GM23248 (cell line): ENCODE measurements at regions not wholly inside any gene's neighbourhood (a gene's known extent, or its start where the extent isn't known, plus 50 kb on each side); places are given as distances from the start of the nearest gene placed in this dataset.

ENCODE experiments used
- DNase-seq: peaks from one replicate; pipeline ENCODE4 v3.0.0-alpha.2; 2015
- H2AFZ ChIP-seq: fragments of 200-600 bp; sonication (generic); 2 replicates; pipeline ENCODE4 v1.6.1; 2016; ENCODE audit warnings: antibody characterized with exemption
- H3F3A ChIP-seq: fragments of 200-600 bp; sonication (generic); 2 replicates; pipeline ENCODE4 v1.6.1; 2016; ENCODE audit warnings: mild to moderate bottlenecking, antibody characterized with exemption, mixed run types; ENCODE audit not compliant: insufficient read depth
- H3K27ac ChIP-seq: fragments of 200-600 bp; sonication (generic); 2 replicates; pipeline ENCODE4 v1.5.1; 2016; ENCODE audit warnings: mild to moderate bottlenecking
- H3K27me3 ChIP-seq: fragments of 200-600 bp; sonication (generic); replicated peaks from 2 replicates; pipeline ENCODE4 v1.6.1; 2016; ENCODE audit warnings: mild to moderate bottlenecking; ENCODE audit not compliant: insufficient read depth
- H3K36me3 ChIP-seq: fragments of 200-600 bp; sonication (generic); 2 replicates; pipeline ENCODE4 v1.6.1; 2016; ENCODE audit warnings: low read depth, mild to moderate bottlenecking
- H3K4me1 ChIP-seq: fragments of 200-600 bp; sonication (generic); 2 replicates; pipeline ENCODE4 v1.6.1; 2016; ENCODE audit warnings: mild to moderate bottlenecking; ENCODE audit not compliant: insufficient read depth
- H3K4me2 ChIP-seq: fragments of 200-600 bp; sonication (generic); one replicate; pipeline ENCODE4 v1.6.1; 2016; ENCODE audit warnings: mild to moderate bottlenecking; ENCODE audit not compliant: unreplicated experiment
- H3K4me3 ChIP-seq: fragments of 200-600 bp; sonication (generic); 2 replicates; pipeline ENCODE4 v1.5.1; 2016; ENCODE audit warnings: mild to moderate bottlenecking
- H3K79me2 ChIP-seq: fragments of 200-600 bp; sonication (generic); 2 replicates; pipeline ENCODE4 v1.6.1; 2016; ENCODE audit warnings: mild to moderate bottlenecking; ENCODE audit not compliant: insufficient read depth
- H3K9ac ChIP-seq: fragments of 200-600 bp; sonication (generic); 2 replicates; pipeline ENCODE4 v1.6.1; 2016; ENCODE audit warnings: mild to moderate bottlenecking
- H3K9me2 ChIP-seq: fragments of 200-600 bp; sonication (generic); 2 replicates; pipeline ENCODE4 v1.6.1; 2016; ENCODE audit warnings: mixed run types, mild to moderate bottlenecking, moderate library complexity; ENCODE audit not compliant: insufficient read depth
- H3K9me3 ChIP-seq: fragments of 200-600 bp; sonication (generic); one replicate; pipeline ENCODE4 v1.6.1; 2017; ENCODE audit warnings: low read depth
- H4K20me1 ChIP-seq: fragments of 200-600 bp; sonication (generic); 2 replicates; pipeline ENCODE4 v1.6.0; 2016; ENCODE audit not compliant: insufficient read depth
- EZH2 ChIP-seq: fragments of 200-600 bp; sonication (generic); IDR thresholded peaks from 2 replicates; pipeline ENCODE4 v1.6.1; 2018; ENCODE audit warnings: antibody characterized with exemption, mild to moderate bottlenecking; ENCODE audit not compliant: insufficient read depth, poor library complexity, severe bottlenecking
- EZH2phosphoT487 ChIP-seq: fragments of 200-600 bp; sonication (generic); IDR thresholded peaks from 2 replicates; pipeline ENCODE4 v1.6.1; 2018; ENCODE audit warnings: antibody characterized with exemption, moderate library complexity, mild to moderate bottlenecking, low read depth; ENCODE audit not compliant: insufficient read depth
- WGBS, 2 experiments: methylation state at CpG; one replicate each; pipeline ENCODE4 v1.1.6; 2015 to 2017; ENCODE audit warnings: low lambda C conversion rate in 2 of 2, low coverage in 1 of 2; ENCODE audit errors: missing lambda C conversion rate in 2 of 2; 5-methylcytosine and 5-hydroxymethylcytosine counted together
- in situ Hi-C: fragments of 300-500 bp; cut with MboI; formaldehyde crosslinking; loops from 2 replicates; pipeline ENCODE4 v1.15.0; 2020

DNA sequence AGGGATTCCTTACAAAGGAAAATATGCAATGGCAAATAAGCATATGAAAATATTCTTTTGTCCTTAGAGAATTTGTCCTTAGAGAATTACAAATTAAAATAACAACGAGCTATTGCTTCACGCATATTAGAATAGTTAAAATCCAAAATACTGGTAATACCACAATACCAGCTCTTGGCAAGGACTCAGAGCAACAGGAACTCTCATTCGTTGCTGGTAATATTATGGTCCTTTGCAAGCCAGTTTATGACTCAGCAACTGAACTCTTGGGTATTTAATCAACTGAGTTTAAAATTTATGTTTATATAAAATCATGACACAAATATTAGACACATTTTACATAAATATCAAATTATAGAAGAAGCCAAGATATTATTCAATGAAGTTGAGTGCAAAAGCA, 1730.4 kb downstream of the SI start:
- Histone ChIP-seq H3K4me2 (no peak overlapping the region), H3K4me3 (no peak overlapping the region), H3F3A (no peaks in the 10 kb centered on the region), H2AFZ (no peak overlapping the region), H3K9me3 (no peaks in the 10 kb centered on the region), H3K9ac (no peak overlapping the region), H3K9me2 (no peaks in the 10 kb centered on the region), H3K79me2 (no peaks in the 10 kb centered on the region), H4K20me1 (no peaks in the 10 kb centered on the region), H3K27me3 (no peaks in the 10 kb centered on the region), H3K27ac (no peak overlapping the region), H3K36me3 (no peaks in the 10 kb centered on the region), H3K4me1 (no peaks in the 10 kb centered on the region)
- DNase-seq: no peak
- 29 to 30% methylated on average over 3 of the region's 3 CpGs for WGBS, 2 experiments
- TF ChIP-seq EZH2: no peak
- no peak for TF ChIP-seq EZH2phosphoT487
- in situ Hi-C loops: no loop called here

DNA sequence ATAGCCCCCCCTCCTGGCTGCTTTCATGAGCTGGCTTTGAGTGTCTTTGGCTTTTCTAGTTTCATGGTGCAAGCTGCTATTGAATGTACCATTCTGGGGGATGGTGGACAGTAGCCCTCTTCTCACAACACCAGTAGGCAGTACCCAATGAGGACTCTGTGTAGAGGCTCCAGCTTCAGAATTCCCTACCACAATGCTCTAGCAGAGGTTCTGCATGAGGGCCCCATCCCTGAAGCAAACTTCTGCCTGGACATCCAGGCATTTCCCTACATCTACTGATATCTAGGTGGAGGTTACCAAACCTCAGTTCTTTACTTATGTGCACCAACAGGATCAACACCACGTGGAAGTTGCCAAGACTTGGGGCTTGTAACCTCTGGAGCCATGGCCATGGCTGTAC, 1742.9 kb downstream of the SI start:
- H3K4me1 ChIP-seq: no peaks in the 10 kb centered on the region
- no peaks in the 10 kb centered on the region for H3F3A ChIP-seq
- no peak overlapping the region for H3K4me3 ChIP-seq
- H3K79me2 ChIP-seq: no peaks in the 10 kb centered on the region
- DNase-seq: no peak
- H2AFZ ChIP-seq: no peak overlapping the region
- no peaks in the 10 kb centered on the region for H3K36me3 ChIP-seq
- no peak overlapping the region for H3K27ac ChIP-seq
- no peak for TF ChIP-seq EZH2
- TF ChIP-seq EZH2phosphoT487: no peak
- no peaks in the 10 kb centered on the region for H3K9me3 ChIP-seq
- H4K20me1 ChIP-seq: no peaks in the 10 kb centered on the region
- no peak overlapping the region for H3K4me2 ChIP-seq
- no peak overlapping the region for H3K9ac ChIP-seq
- H3K9me2 ChIP-seq: no peaks in the 10 kb centered on the region
- 8 to 16% methylated on average over 1 of the region's 1 CpG for WGBS, 2 experiments
- in situ Hi-C loops: no loop called here
- H3K27me3 ChIP-seq: no peaks in the 10 kb centered on the region

DNA sequence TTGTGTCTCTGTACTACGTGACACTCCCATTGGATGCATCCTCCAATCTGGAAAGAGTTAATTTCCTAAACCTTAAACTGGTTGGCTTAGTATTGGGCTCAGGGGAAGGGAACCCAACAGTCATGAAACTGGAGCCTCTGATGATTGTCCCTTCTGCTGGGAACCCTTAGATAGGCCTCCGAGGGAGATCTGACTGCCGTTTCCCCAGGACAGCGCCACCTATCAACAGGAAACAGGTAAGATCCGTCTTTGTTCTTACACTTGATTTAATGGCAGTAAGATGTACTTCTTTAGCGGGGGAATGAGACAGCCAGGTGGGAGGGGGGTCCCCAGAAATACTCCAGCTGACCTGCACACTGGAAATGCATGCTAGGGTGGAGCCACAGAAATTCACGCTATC, 1749.6 kb downstream of the SI start:
- Histone ChIP-seq H3F3A (no peaks in the 10 kb centered on the region), H3K4me1 (no peaks in the 10 kb centered on the region), H3K27me3 (no peaks in the 10 kb centered on the region), H3K36me3 (no peaks in the 10 kb centered on the region), H3K4me3 (no peak overlapping the region), H3K9ac (no peak overlapping the region), H4K20me1 (no peaks in the 10 kb centered on the region), H3K9me3 (no peaks in the 10 kb centered on the region), H3K79me2 (no peaks in the 10 kb centered on the region), H3K9me2 (no peaks in the 10 kb centered on the region), H3K27ac (no peak overlapping the region), H2AFZ (no peak overlapping the region), H3K4me2 (no peak overlapping the region)
- DNase-seq: no peak
- 21 to 24% methylated on average over 7 of the region's 7 CpGs for WGBS, 2 experiments
- no peak for TF ChIP-seq EZH2phosphoT487
- TF ChIP-seq EZH2: no peak
- in situ Hi-C loops: no loop called here

GRCh38 chr3:163327086-163327485, 1751.2 kb downstream of the SI start:
- Histone ChIP-seq H3K9me2 (no peaks in the 10 kb centered on the region), H3F3A (no peaks in the 10 kb centered on the region), H3K27ac (no peak overlapping the region), H3K9ac (no peak overlapping the region), H3K4me3 (no peak overlapping the region), H3K27me3 (no peaks in the 10 kb centered on the region), H2AFZ (no peak overlapping the region), H3K9me3 (no peaks in the 10 kb centered on the region), H3K4me1 (no peaks in the 10 kb centered on the region), H4K20me1 (no peaks in the 10 kb centered on the region; the same call in 1 of the 2 replicates), H3K79me2 (no peaks in the 10 kb centered on the region), H3K4me2 (no peak overlapping the region), H3K36me3 (no peaks in the 10 kb centered on the region)
- TF ChIP-seq EZH2 (no peak), EZH2phosphoT487 (no peak)
- 34 to 40% methylated on average over 2 of the region's 2 CpGs for WGBS, 2 experiments
- no peak for DNase-seq
- in situ Hi-C loops: no loop called here

GRCh38 chr3:163315786-163316185, 1762.5 kb downstream of the SI start:
- Histone ChIP-seq H3K9me3 (no peaks in the 10 kb centered on the region), H3K4me1 (no peaks in the 10 kb centered on the region)
- no peak for DNase-seq

More at GRCh38 chr3:163315786-163316185, 1762.5 kb downstream of the SI start:
- in situ Hi-C loops: no loop called here
- Histone ChIP-seq H4K20me1 (no peaks in the 10 kb centered on the region), H3K36me3 (no peaks in the 10 kb centered on the region), H2AFZ (no peak overlapping the region), H3K79me2 (no peaks in the 10 kb centered on the region), H3K4me2 (no peak overlapping the region), H3K4me3 (no peak overlapping the region), H3F3A (no peaks in the 10 kb centered on the region), H3K9me2 (no peaks in the 10 kb centered on the region), H3K9ac (no peak overlapping the region), H3K27me3 (no peaks in the 10 kb centered on the region), H3K27ac (no peak overlapping the region)
- TF ChIP-seq EZH2 (no peak), EZH2phosphoT487 (no peak)
